CD4-positive, CD25-positive, alpha-beta regulatory T cell (primary cell): ENCODE measurements at regions not wholly inside any gene's neighbourhood (a gene's known extent, or its start where the extent isn't known, plus 50 kb on each side); places are given as distances from the start of the nearest gene placed in this dataset.
"Not testable (repeated sequence)": the region's sequence is repeated elsewhere in the genome, so short reads cannot be mapped to it uniquely, and the experiment has no call there.

Source experiments
- ATAC-seq, 2 donors: fragments of 150-1000 bp; cut with Tn5 transposase; one replicate each; pipeline ENCODE4 v1.10.0; 2021; ENCODE audit warnings: low read depth in 2 of 2, moderate number of reproducible peaks in 2 of 2, moderate library complexity in 1 of 2
- DNase-seq, 3 donors: peaks; one replicate each; pipeline versions ENCODE4 v3.0.0 to v3.0.0-alpha.2; 2012 to 2022; ENCODE audit warnings: mixed read lengths in 1 of 3
- H3K27ac ChIP-seq: one replicate; pipeline ENCODE4 v1.7.0; 2013; ENCODE audit warnings: mild to moderate bottlenecking, low read length; ENCODE audit not compliant: insufficient read depth, poor library complexity, severe bottlenecking
- H3K27me3 ChIP-seq: one replicate; pipeline ENCODE4 v1.7.0; 2013; ENCODE audit warnings: low read length; ENCODE audit not compliant: control insufficient read depth, insufficient read depth
- H3K36me3 ChIP-seq: one replicate; pipeline ENCODE4 v1.7.0; 2013; ENCODE audit warnings: mild to moderate bottlenecking, low read length, moderate library complexity; ENCODE audit not compliant: control insufficient read depth, insufficient read depth
- H3K4me1 ChIP-seq: 2 replicates; pipeline ENCODE4 v1.7.0; 2013; ENCODE audit warnings: mild to moderate bottlenecking, low read length; ENCODE audit not compliant: insufficient read depth, control insufficient read depth, poor library complexity, severe bottlenecking
- H3K4me3 ChIP-seq: one replicate; pipeline ENCODE4 v1.7.0; 2013; ENCODE audit warnings: low read depth, mild to moderate bottlenecking, low read length, moderate library complexity
- H3K9me3 ChIP-seq, 2 experiments: 1 replicate in 1 of 2; 2 replicates in 1 of 2; pipeline ENCODE4 v1.7.0; 2013; ENCODE audit warnings: low read length in 2 of 2, mild to moderate bottlenecking in 1 of 2, moderate library complexity in 1 of 2; ENCODE audit not compliant: control insufficient read depth in 2 of 2
- H3K27ac Mint-ChIP-seq, 3 donors: one replicate each; pipeline ENCODE4 v1.8.0; 2020 to 2022; ENCODE audit warnings: mild to moderate bottlenecking in 3 of 3, mixed read lengths in 3 of 3, moderate library complexity in 2 of 3
- H3K27me3 Mint-ChIP-seq: one replicate; pipeline ENCODE4 v1.8.0; 2022; ENCODE audit warnings: mild to moderate bottlenecking, mixed read lengths
- H3K36me3 Mint-ChIP-seq: one replicate; pipeline ENCODE4 v1.8.0; 2020; ENCODE audit warnings: mixed read lengths
- H3K4me1 Mint-ChIP-seq, 4 donors: one replicate each; pipeline ENCODE4 v1.8.0; 2020 to 2022; ENCODE audit warnings: mixed read lengths in 4 of 4, mild to moderate bottlenecking in 1 of 4
- H3K4me3 Mint-ChIP-seq, 4 donors: one replicate each; pipeline ENCODE4 v1.8.0; 2020 to 2022; ENCODE audit warnings: mild to moderate bottlenecking in 4 of 4, mixed read lengths in 4 of 4, moderate library complexity in 3 of 4
- H3K9me3 Mint-ChIP-seq, 7 donors: one replicate each; pipeline ENCODE4 v1.8.0; 2020 to 2022; ENCODE audit warnings: mixed read lengths in 7 of 7, mild to moderate bottlenecking in 3 of 7, moderate library complexity in 2 of 7

GRCh38 chr20:30597429-30597828 is 660.0 kb upstream of the DEFB115 start:
- H3K27me3 ChIP-seq, H3K36me3 ChIP-seq, H3K4me1 ChIP-seq, H3K27ac Mint-ChIP-seq, H3K4me1 Mint-ChIP-seq, DNase-seq, H3K36me3 Mint-ChIP-seq, ATAC-seq, H3K4me3 Mint-ChIP-seq, H3K27me3 Mint-ChIP-seq, H3K27ac ChIP-seq, H3K9me3 ChIP-seq, H3K4me3 ChIP-seq: not testable (repeated sequence)
- H3K9me3 Mint-ChIP-seq = peaks cover 4 to 19% (median 7%) of the 10 kb centered on the region in 7 donors

GRCh38 chr20:30598460-30599230 is 658.8 kb upstream of the DEFB115 start:
- no peaks in the 10 kb centered on the region for H3K27me3 ChIP-seq
- no peaks in the 10 kb centered on the region for H3K36me3 ChIP-seq
- H3K9me3 ChIP-seq = no peaks in the 10 kb centered on the region
- H3K4me3 ChIP-seq = no peak overlapping the region
- Mint-ChIP-seq H3K9me3 (peaks cover 4 to 14% (median 9%) of the 10 kb centered on the region in 7 donors), H3K27ac (no peak overlapping the region), H3K36me3 (peaks cover 4% of the 10 kb centered on the region), H3K4me3 (no peak overlapping the region), H3K4me1 (no peaks in the 10 kb centered on the region), H3K27me3 (no peaks in the 10 kb centered on the region)
- no peak overlapping the region for H3K27ac ChIP-seq
- DNase-seq (no peak), ATAC-seq (no peak)
- H3K4me1 ChIP-seq = no peaks in the 10 kb centered on the region

- no peak overlapping the region for H3K4me3 Mint-ChIP-seq
- Histone ChIP-seq H3K36me3 (no peaks in the 10 kb centered on the region), H3K4me1 (no peaks in the 10 kb centered on the region), H3K9me3 (peaks cover 0 to 5% of the 10 kb centered on the region in 2 experiments), H3K27ac (no peak overlapping the region), H3K4me3 (no peak overlapping the region), H3K27me3 (no peaks in the 10 kb centered on the region)
- peaks cover 4% of the 10 kb centered on the region for H3K36me3 Mint-ChIP-seq
- no peaks in the 10 kb centered on the region for H3K4me1 Mint-ChIP-seq
- no peaks in the 10 kb centered on the region for H3K27me3 Mint-ChIP-seq
- ATAC-seq = no peak
- H3K9me3 Mint-ChIP-seq = peaks cover 4 to 16% (median 7%) of the 10 kb centered on the region in 7 donors
- DNase-seq = no peak
- no peak overlapping the region for H3K27ac Mint-ChIP-seq
These were observed 657.5 kb upstream of the DEFB115 start for GRCh38 chr20:30599990-30600389.

- no peak for ATAC-seq
- Histone ChIP-seq H3K27ac (no peak overlapping the region), H3K4me1 (no peaks in the 10 kb centered on the region), H3K27me3 (no peaks in the 10 kb centered on the region), H3K4me3 (no peak overlapping the region), H3K9me3 (peaks cover 0 to 6% of the 10 kb centered on the region in 2 experiments), H3K36me3 (no peaks in the 10 kb centered on the region)
- Mint-ChIP-seq H3K27me3 (no peaks in the 10 kb centered on the region), H3K36me3 (peaks cover 4% of the 10 kb centered on the region), H3K4me3 (no peak overlapping the region), H3K4me1 (no peaks in the 10 kb centered on the region), H3K9me3 (peaks cover 2 to 28% (median 11%) of the 10 kb centered on the region in 7 donors), H3K27ac (peak overlapping the region in 1 of 3 donors; percentile 32)
- no peak for DNase-seq
These were observed 655.5 kb upstream of the DEFB115 start for GRCh38 chr20:30601974-30602373.

- Mint-ChIP-seq H3K4me1 (no peaks in the 10 kb centered on the region), H3K36me3 (peaks cover 4% of the 10 kb centered on the region), H3K4me3 (no peak overlapping the region), H3K9me3 (peaks cover 2 to 31% (median 11%) of the 10 kb centered on the region in 7 donors), H3K27me3 (no peaks in the 10 kb centered on the region), H3K27ac (peak overlapping the region in 1 of 3 donors; percentile 49)
- Histone ChIP-seq H3K4me3 (no peak overlapping the region), H3K27ac (no peak overlapping the region), H3K4me1 (no peaks in the 10 kb centered on the region), H3K36me3 (no peaks in the 10 kb centered on the region), H3K27me3 (no peaks in the 10 kb centered on the region), H3K9me3 (peaks cover 0 to 6% of the 10 kb centered on the region in 2 experiments)
- ATAC-seq (no peak), DNase-seq (no peak)
These were observed 655.0 kb upstream of the DEFB115 start for GRCh38 chr20:30602424-30602823.

GRCh38 chr20:30606990-30607389 is 650.5 kb upstream of the DEFB115 start:
- no peaks in the 10 kb centered on the region for H3K27me3 ChIP-seq
- no peaks in the 10 kb centered on the region for H3K4me1 ChIP-seq
- Mint-ChIP-seq H3K4me1 (no peaks in the 10 kb centered on the region), H3K36me3 (peaks cover 2% of the 10 kb centered on the region), H3K9me3 (peaks cover 4 to 33% (median 9%) of the 10 kb centered on the region in 7 donors), H3K27ac (no peak overlapping the region), H3K27me3 (no peaks in the 10 kb centered on the region), H3K4me3 (no peak overlapping the region)
- DNase-seq = no peak
- peaks cover 0 to 12% of the 10 kb centered on the region in 2 experiments for H3K9me3 ChIP-seq
- ATAC-seq = no peak
- no peak overlapping the region for H3K27ac ChIP-seq
- no peaks in the 10 kb centered on the region for H3K36me3 ChIP-seq
- no peak overlapping the region for H3K4me3 ChIP-seq

- Mint-ChIP-seq H3K9me3 (peaks cover 4 to 24% (median 6%) of the 10 kb centered on the region in 7 donors), H3K27me3 (no peaks in the 10 kb centered on the region), H3K27ac (no peak overlapping the region), H3K4me3 (no peak overlapping the region), H3K36me3 (no peaks in the 10 kb centered on the region), H3K4me1 (no peaks in the 10 kb centered on the region)
- Histone ChIP-seq H3K36me3 (no peaks in the 10 kb centered on the region), H3K4me1 (no peaks in the 10 kb centered on the region), H3K27ac (no peak overlapping the region), H3K4me3 (no peak overlapping the region), H3K27me3 (no peaks in the 10 kb centered on the region), H3K9me3 (peaks cover 0 to 9% of the 10 kb centered on the region in 2 experiments)
- DNase-seq (no peak), ATAC-seq (no peak)
These were observed 647.3 kb upstream of the DEFB115 start for GRCh38 chr20:30610029-30610693.
